ENCODE measurements at regions not wholly inside any gene's neighbourhood (a gene's known extent, or its start where the extent isn't known, plus 50 kb on each side); places are given as distances from the start of the nearest gene placed in this dataset.

- TF ChIP-seq, protein P1, sequence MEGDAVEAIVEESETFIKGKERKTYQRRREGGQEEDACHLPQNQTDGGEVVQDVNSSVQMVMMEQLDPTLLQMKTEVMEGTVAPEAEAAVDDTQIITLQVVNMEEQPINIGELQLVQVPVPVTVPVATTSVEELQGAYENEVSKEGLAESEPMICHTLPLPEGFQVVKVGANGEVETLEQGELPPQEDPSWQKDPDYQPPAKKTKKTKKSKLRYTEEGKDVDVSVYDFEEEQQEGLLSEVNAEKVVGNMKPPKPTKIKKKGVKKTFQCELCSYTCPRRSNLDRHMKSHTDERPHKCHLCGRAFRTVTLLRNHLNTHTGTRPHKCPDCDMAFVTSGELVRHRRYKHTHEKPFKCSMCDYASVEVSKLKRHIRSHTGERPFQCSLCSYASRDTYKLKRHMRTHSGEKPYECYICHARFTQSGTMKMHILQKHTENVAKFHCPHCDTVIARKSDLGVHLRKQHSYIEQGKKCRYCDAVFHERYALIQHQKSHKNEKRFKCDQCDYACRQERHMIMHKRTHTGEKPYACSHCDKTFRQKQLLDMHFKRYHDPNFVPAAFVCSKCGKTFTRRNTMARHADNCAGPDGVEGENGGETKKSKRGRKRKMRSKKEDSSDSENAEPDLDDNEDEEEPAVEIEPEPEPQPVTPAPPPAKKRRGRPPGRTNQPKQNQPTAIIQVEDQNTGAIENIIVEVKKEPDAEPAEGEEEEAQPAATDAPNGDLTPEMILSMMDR (IDR thresholded peaks at IDR 0.05): no peak
- TF ChIP-seq POLR2A (IDR thresholded peaks at IDR 0.05): no peak
Observed at GRCh38 chr6:134508862-134509498, 191.1 kb upstream of the SGK1 start.
